Stomach (tissue), 4 donors: ENCODE measurements at regions not wholly inside any gene's neighbourhood (a gene's known extent, or its start where the extent isn't known, plus 50 kb on each side); places are given as distances from the start of the nearest gene placed in this dataset.

Experiments
- CTCF ChIP-seq, 7 experiments: fragments of 450-650 bp in 4 of 7; fragments of 200-600 bp in 3 of 7; sonication (generic) in 3 of 7; IDR thresholded peaks; one replicate each; pipeline ENCODE4 v1.5.1; 2016 to 2019; ENCODE audit warnings: antibody characterized with exemption in 7 of 7, control low read depth in 2 of 7, mild to moderate bottlenecking in 1 of 7
- POLR2A ChIP-seq, 4 donors: fragments of 450-650 bp; IDR thresholded peaks; one replicate each; pipeline ENCODE4 v1.6.1; 2016; ENCODE audit warnings: antibody characterized with exemption in 4 of 4, control low read depth in 2 of 4, mild to moderate bottlenecking in 1 of 4, moderate library complexity in 1 of 4

- TF ChIP-seq POLR2A (IDR thresholded peaks at IDR 0.05) (no peak), CTCF (IDR thresholded peaks at IDR 0.05) (no peak)
Measured at GRCh38 chr12:87280356-87280755, 748.8 kb downstream of the C12orf50 start.
